Fibroblast of upper back skin (primary cell): ENCODE measurements at regions not wholly inside any gene's neighbourhood (a gene's known extent, or its start where the extent isn't known, plus 50 kb on each side); places are given as distances from the start of the nearest gene placed in this dataset.

Source experiments
- DNase-seq: peaks from one replicate; pipeline ENCODE4 v3.0.0-alpha.2; 2013

DNA sequence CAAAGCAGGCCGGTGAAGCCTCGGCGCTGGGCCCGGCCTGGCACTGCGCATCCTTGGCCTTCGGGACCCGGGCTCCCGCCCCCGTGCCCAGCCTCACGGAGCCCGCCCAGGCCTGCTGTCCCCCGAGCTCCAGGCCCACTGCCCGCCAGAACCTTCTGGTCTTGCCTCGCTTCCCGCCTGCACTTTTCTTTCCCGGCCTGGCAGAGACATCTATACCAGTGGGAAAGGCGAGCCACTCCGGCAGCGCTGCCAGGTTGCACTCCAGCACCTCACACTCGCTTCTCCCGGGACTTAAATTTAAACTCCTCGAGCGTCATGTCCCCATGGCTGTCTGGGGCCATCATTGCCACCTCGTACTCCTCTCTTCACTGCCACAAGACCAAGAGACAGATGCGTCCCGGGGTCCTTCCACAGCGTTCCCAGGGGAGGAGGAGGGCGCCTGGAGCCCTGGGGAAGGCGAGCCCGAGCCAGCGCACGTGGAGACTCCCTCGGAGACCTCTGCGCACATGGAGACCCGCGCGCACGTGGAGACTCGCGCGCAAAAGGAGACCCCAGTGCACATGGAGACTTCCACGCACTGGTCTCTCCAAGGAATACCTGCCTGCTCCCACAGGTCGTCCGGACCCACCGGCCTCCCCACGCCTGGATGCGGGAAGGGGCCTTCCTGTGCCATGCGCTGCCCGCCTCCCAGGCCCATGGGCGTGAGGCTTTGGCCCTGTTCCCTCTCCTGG lies 253.1 kb upstream of the SALL3 start:
- DNase-seq: no peak

DNA sequence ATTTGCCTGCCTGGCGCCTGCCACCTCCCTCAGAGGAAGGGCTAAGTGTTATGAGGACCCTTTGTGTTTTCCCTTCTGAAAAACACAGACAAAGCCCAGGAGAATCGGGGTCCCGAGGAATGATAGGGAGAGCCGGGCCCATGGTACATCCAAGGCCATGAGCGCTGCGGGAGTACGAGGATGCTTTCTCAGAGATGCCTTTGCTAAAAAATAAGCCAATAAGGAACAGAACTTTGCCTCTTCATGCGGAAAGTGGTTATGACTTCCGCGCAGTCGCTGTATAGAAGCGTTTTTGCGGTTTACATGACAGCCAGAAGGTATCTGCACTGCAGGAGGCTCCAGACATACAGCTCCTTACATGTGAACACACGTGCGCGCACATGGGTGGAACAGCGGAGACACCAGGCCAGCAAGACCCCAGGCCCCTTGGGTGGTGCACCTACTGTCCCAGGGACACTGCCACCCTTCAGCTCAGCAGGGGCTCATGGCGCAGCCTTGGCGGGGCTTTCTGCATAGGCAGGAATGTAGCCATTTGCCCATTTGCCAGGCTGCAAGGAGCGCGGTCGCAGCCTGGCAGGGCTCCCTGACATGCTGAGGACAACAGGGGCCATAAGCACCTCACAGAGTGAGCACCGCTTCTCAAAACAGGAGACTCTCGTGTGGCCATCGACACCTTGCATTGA lies 252.4 kb upstream of the SALL3 start:
- DNase-seq: no peak

DNA sequence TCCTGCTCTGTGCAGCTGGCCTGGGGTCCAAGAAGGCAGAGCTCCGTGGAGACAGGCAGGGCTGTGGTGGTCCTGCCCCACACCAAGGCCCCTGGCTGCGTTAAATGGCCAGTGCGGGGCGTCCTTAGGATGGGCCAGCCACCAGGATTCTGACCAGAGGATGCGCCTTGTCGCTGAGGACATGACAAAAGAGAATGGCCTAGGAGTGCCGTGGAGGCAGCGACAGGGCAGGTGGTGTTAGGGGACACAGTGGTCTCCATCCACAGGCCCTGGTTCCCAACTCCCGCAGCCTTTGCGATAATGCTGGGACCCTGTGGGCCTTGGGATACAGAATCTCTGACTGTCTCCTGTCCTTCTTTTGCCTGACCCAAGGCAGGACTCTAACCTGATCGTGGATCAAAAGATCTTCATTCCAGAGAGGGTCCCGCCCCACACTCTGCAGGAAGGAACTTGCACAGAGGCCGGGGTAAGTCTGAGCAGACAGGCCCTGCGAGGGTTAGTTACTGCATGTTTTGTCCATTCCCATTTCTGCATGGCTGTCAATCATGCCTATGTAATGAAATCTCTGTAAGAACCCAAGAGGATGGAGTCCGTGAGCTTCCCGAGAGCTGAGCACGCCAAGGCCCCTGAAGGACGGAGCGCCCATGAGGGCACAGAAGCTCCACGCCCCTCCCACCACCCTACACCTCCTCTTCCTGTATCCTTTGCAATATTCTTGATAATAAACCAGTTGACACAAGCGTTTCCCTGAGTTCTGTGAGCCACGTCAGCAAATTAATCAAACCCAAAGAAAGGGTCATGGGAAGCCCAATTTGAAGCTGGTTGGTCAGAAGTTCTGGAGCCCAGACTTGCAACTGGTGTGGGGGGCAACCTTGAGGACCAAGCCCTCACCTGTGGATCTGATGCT lies 251.5 kb upstream of the SALL3 start:
- no peak for DNase-seq

DNA sequence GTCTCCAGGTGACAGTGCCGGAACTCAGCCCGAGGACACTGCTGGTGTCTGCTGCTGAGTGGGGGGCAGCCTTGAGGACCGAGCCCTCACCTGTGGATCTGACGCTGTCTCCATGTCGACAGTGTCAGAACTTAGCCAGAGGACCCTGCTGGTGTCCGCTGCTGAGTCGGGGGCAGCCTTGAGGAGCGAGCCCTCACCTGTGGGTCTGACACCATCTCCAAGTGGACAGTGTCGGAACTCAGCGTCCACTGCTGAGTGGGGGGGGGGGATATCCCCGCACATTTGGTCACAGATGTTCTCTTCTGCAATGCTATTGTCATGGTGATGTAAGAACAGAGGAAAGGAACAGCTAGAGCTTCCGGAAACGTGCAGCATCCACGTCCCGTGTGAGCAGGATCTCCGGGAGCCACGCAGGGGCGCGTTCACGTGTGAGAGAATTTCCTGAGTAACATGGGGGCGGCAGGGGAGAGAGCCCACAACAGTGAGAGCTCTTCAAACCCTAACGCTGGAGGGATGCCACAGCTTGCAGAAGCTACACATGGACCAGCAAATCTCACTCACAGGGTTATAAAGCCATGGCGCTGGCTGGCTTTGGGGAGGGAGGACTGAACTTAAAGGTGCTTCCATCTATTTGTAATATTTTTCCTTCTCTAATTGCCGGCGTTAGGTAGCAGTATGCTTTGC lies 250.7 kb upstream of the SALL3 start:
- no peak for DNase-seq

DNA sequence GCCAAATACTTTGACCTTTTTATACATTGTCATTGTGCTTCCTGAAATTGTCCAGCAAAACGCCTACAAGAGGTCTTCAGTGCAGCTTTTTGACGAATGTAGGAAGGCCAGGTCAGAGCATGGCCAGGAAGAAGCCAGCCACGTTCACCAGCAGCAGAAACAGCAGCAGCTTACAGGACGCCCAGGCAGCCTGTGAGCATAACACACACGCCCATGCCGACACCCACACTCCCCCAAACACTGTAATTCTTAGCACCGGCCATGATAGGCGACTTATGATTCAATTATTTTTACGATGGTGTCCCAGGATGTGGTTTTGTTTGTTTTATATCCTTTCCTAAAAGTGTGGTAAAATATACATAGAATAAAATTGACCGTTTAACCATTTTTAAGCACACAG lies 249.1 kb upstream of the SALL3 start:
- DNase-seq: no peak

DNA sequence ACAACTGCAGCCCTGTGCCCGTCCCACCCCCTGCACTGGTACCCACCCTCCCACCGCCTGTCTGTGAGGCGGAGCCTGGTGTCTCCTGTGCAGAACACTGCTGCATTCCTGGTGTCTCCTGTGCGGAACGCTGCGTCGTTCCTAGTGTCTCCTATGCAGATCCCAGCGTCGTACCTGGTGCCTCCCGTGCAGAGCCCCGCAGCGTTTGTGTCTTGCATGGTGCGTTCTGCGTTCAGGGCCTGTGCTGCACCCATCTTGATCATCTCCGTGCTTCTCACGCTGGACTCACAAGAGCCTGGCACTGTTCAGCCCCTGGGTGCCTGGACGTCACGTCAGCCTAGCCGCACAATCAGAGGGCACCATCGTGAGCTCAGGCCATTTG lies 248.6 kb upstream of the SALL3 start:
- no peak for DNase-seq

DNA sequence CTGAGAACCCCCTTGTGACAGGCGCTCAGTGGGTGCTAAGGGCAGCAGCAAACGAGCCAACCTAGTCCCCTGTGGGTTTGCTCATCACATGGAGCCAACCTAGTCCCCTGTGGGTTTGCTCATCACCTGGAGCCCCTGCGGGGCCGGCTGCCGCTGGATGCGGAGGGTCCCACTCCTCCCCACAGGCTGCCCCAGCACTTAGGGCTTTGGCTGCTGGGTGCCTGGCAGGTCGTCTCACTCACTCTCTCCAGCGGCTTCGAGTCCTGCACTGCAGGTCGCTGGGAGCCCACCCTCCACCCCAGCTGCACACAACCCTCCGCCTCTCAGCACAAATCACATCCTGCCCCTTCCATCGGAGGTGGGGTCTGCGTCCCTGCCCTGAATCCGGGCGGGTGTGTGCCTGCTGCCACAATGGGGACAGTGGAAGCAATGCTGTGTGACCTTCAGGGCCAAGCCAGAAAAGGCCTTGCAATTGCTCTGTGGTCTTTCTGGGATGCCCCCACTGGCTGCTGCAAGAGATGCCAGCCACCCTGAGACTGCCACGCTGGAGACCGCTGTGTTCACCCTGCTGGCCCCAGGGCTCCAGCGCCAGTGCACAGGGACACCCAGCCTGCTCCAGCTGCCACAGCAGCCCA lies 248.1 kb upstream of the SALL3 start:
- no peak for DNase-seq

DNA sequence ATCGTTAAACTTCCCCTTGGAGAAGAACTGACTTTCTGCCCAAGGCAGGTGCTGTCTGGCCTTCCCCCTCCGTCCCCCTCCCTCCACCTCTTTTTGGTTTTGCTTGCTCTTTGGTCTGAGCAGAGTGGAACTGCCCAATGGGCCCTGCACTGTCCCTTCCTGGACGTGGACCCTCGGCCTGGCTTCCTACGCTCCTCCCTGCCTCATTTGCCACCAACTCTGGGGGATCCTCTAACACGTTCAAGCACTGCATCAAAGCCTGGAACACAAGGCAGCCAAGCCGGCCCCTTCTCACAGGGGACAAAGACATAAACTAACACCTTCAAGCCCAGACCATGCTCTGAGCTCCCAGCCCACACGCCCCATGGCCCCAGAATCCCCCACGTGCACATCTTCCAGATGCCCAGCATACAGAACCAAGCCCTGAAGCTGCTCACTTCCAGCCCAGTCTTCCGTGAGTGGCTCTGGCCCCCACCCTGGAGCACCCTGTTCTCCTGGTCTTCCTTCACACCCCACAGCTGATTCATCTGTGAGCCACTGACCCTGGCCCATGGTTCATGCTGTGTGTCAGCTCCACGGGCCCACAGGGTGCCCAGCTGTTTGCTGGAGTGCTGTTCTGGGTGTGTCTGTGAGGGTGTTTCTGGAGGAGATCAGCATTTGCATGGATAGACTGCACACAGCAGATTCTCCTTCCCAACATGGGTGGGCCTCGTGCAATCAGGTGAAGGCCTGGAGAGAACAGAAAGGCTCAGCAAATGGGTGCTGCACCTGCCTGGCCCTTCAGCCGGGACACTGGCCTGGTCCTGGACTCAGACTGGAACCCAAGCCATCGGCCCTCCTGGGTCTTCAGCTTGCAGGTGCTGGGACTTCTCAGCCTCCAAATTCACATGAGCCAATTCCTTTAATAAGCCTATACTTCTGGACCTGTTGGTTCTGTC lies 247.1 kb upstream of the SALL3 start:
- DNase-seq: no peak

DNA sequence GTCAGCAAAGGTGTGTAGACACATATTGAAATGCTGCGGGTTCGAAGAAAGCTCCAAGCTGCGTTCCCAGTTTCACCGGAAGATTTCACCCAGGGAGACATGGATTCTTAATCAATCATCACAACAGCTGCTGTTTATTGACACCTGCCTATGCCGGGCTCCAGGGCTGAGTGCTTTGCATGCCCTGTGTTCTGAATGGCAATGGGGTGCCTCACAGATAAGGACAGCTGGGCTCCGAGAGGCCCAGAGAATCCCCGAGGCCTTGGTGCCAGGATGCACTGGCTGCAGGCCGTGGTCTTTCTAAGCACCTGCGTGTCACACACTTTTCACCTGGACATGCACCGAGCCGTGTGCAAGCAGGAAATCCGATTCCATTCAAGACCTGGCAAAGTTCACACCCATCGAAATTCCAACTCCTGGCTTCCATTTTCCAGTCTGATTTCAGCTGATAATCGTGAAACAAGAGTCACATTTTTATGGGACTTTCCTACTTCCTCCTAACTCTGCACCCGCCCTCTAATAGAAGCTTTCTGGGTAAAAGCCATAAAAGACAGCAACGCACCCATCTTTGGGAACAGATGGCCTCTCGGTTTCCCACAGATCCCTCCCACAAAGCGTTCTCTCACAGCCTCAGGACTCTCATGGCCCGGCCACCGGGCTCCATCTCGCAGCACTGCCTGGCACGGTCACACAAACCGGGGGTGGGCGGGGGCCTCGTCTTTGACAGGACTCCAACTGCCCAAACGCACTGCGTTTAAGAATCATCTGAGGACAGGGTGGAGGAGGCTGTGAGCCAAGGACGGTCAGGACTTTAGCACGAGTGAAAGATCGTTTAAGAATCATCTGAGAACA lies 245.6 kb upstream of the SALL3 start:
- DNase-seq: no peak

DNA sequence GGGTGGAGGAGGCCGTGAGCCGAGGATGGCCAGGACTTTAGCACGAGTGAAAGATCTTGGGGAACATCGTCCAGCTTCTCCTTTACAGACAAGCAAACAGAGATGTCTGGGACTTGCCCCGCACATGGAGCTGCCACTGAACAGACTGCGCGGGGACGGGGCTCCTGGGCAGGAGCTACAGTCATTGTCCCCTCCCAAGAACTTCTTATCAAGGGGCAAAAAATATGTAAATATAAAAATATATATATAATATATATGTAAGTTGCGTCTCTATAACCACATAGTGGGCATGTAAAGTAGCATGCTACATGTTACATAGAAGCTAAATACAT lies 245.0 kb upstream of the SALL3 start:
- no peak for DNase-seq

DNA sequence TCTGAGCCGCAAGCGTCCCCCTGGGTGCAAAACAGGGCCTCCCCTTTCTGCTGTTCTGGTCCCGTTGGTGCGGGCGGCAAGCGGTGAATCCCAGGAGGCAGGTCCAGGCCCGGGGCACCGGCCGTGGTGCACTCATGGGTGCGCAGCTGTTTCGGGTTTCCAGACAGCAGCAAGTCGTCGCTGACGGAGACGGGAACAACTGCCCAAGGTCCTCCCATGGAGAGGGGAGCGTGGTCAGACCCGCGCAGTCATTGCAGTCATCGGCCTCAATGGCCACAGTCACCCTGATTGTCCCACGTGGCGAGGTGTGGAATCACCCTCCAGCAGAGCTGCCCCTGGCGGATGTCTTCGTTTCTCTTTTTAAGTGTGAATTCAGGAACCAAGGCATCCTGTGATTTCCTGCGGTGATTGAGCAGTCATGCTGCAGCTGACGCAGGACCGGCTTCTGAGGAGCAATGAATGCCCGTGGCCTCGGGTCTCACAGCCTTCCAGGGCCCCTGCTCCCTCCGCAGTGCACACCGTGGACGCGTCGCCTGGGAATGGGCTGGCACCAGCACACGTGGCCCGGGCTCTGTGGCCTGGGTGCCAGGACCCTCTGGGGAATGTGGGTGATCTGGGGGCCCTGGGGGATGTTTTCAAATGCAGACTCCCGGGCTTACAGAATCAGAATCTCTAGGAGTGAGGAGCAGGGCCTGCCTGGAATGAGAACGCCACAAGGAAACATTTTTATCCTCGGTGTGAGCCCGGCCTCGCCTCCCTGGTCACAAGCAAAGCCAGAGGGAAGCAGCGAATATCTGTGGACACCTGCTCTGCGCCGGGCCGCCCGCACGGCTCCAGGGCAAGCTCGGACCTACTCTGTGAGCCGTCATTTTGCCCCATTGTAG lies 244.2 kb upstream of the SALL3 start:
- DNase-seq: no peak

DNA sequence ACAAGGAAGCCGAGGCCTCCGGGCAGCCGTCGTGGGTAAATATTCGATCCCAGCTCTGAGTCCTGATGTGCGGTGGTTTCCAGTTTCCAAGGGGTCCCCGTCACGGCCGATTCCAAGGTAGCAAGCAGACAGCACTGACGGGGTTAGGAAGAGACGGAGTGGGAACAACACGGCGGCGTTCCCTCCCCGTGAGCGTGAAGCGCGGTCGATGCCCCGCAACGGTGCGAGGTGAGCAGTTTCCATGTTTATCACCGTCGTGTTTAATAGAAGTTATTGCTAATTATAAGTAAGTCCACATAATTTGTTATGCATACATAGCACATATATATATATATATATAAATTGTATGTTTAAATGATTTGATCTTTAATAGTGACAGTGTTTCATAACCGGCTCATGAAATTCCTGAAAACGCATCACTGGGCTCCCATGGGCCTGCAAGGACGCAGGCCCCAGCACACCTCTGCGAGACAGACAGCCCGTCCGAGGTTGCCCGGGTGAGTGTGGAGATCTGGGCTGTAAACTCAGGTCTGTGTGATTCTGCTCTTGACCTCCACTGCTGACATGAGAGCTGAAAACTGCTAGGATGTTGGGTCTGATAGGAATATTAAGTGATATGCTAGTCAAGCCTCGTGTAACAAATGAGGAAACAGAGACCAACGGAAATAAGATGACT lies 243.5 kb upstream of the SALL3 start:
- DNase-seq: no peak

DNA sequence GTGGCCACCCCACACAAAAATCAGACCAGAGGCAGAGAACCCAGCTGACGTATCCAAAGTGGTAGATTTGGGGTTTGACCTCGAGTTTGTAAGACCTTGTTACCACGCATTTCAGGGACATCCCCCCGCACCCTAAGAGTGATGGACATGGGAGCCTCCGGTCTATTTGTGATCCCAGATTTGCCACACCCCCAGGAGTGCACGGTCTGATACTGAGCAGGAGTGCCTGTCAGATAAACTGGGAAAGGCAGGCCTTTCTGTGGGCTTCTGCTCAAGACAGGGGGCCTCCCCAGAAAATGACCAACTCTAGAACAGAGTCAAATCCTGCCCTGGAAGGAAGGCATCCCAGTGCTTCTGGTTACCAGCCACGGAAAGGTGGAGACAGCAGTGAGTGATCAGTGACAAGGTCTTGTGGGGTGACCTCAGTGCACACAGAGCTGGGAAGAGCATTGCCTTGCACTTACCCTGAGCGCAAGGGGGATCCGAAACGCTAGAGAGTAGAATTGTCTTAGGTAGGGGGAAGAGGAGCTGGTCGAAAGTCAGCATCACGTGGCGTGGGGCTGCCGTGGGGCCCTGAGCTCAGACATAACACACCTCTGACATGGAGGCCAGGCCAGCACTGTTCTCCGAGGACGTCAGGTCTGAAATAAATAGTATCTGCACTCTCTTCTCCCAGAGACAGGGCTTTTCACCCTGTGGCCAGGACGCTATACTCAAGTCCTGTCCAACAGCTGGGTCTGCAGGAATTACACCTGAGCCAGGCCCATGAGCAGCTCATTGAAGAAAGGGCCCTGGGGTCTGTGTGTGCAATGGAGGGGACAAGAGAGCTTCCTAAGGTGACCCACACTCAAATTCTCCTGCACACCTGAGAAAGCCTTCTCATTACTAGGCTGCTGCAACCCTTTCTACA lies 242.4 kb upstream of the SALL3 start:
- no peak for DNase-seq

DNA sequence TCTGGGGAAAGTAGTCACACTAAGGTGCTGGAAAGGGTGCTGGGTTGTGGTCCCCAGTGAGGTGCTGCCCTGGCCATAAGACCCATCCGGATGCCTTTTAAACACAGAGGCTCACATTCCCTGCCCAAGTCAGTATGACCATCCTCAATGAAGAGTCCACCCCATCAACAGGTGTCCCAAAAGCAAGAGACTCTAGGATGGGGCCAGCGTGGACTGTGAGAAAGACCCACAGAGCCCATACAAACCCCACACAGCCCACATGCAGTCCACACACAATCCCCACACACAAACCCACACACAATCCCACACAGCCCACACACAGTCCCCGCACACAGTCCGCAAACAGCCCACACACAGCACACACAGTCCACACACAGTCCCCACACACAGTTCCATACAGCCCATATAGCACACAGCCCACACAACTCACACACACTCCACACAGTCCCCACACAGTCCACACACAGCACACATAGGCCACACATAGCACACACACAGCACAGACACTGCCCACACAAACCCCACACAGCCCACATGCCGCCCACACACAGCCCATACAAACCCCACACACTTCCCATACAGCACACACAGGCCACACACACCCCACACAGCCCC lies 241.4 kb upstream of the SALL3 start:
- DNase-seq: no peak

DNA sequence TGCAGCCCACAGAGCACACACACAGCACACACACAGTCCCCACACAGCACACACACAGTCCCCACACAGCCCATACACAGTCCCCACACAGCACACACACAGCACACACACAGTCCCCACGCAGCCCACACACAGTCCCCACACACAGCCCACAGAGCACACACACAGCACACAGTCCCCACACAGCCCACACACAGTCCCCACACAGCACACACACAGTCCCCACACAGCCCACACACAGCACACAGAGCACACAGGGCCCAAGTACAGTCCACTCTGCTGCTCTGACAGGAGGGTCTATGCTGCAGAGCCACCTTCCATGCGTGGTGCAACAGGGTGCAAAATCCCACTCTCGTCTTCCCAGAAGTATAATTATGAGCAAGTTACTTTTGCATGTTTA lies 240.5 kb upstream of the SALL3 start:
- DNase-seq: no peak

DNA sequence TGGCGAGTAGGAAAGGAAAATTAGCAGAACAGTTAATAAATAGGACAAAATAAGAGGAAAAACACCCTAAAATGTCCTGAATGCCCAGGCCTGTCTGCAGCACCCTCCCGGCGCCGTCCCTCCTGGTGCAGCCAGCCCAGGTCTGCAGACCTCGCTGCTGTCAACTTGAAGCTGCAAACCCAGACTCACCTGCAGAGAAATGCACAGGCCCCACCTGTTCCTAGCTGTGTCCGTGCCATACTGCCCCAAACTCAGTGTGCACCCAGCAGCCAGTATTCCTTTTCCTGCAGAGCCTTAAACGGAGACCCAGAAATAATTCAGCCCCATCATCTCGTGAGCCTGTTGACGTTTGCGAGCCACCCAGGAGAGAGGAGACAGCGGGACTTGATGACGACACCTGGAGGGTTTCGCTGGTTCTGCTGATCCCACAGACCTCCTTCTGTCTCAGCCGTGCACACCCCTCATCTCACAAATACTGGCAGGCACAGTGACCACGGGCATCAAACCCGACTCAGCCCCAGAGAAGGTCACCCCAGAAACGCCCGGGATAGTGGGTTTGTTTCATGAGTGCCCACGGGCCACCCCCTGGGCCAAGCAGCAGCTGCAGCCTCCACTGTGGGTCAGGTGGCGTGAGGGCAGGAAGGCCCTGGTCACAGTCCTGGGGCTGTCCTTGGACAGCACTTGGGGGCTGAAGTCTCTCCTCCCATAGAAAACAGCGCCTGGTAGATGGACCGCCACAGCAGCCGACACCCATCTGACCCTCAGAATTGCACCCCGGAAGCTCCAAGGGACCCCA lies 239.5 kb upstream of the SALL3 start:
- no peak for DNase-seq

DNA sequence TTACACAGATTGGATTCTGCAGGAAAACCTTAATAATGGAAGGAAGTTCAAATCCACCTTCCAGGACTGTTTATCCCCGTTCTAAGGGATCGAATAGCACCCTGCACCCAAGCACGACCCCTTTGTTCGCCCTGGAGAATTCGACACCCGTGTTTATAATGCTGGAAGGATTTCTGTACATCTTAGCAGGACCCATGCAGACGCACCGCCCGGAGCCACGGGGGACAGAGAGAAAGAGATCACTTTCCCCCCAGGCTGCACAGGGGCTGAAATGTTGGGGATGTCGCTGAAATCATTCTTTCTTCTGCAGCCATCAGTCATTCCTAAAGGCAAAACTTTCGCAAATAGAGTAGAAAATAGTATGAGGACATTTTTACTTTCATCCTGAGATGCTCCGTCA lies 238.7 kb upstream of the SALL3 start:
- DNase-seq: no peak
